Common myeloid progenitor, CD34-positive (primary cell): ENCODE measurements at regions not wholly inside any gene's neighbourhood (a gene's known extent, or its start where the extent isn't known, plus 50 kb on each side); places are given as distances from the start of the nearest gene placed in this dataset.

Experiments used
- CTCF ChIA-PET: fragments of 350-600 bp; sonication (Branson Sonifier 250); formaldehyde crosslinking; loops from one replicate; lab custom pipeline; 2021; ENCODE audit warnings: antibody characterized with exemption; lab: Charles Lee
- POLR2A ChIA-PET: fragments of 350-600 bp; sonication (Branson Sonifier 250); formaldehyde crosslinking; loops from one replicate; lab custom pipeline; 2021; ENCODE audit warnings: antibody characterized with exemption; lab: Charles Lee
- DNase-seq, 3 donors: peaks; one replicate each; pipeline versions ENCODE4 v3.0.0 to v3.0.0-alpha.2; 2013
- H3K27ac ChIP-seq, 2 experiments: 1 replicate in 1 of 2; 2 replicates in 1 of 2; pipeline ENCODE4 v1.7.0; 2013; ENCODE audit warnings: inconsistent platforms in 2 of 2, low read length in 2 of 2, mild to moderate bottlenecking in 2 of 2, low read depth in 1 of 2, moderate library complexity in 1 of 2; ENCODE audit not compliant: severe bottlenecking in 2 of 2, insufficient read depth in 1 of 2, poor library complexity in 1 of 2
- H3K27me3 ChIP-seq, 5 experiments: replicated peaks in 2 of 5; 1 replicate in 3 of 5; 2 replicates in 2 of 5; pipeline versions ENCODE4 v1.6.1 to v1.7.0; 2013; ENCODE audit warnings: low read length in 4 of 5, mild to moderate bottlenecking in 2 of 5, moderate library complexity in 2 of 5, inconsistent platforms in 1 of 5; ENCODE audit not compliant: insufficient read depth in 5 of 5, control insufficient read depth in 4 of 5
- H3K36me3 ChIP-seq, 4 experiments: 1 replicate in 2 of 4; 2 replicates in 2 of 4; pipeline versions ENCODE4 v1.6.1 to v1.7.0; 2013; ENCODE audit warnings: low read length in 3 of 4, control low read depth in 1 of 4, mild to moderate bottlenecking in 1 of 4; ENCODE audit not compliant: control insufficient read depth in 4 of 4, insufficient read depth in 4 of 4
- H3K4me1 ChIP-seq, 4 experiments: 1 replicate in 3 of 4; 2 replicates in 1 of 4; pipeline versions ENCODE4 v1.6.1 to v1.7.1; 2013; ENCODE audit warnings: low read length in 3 of 4, mild to moderate bottlenecking in 3 of 4, control low read depth in 1 of 4, inconsistent platforms in 1 of 4, moderate library complexity in 1 of 4; ENCODE audit not compliant: control insufficient read depth in 4 of 4, insufficient read depth in 4 of 4; ENCODE audit errors: control extremely low read depth in 1 of 4
- H3K4me3 ChIP-seq, 7 experiments: 1 replicate in 4 of 7; 2 replicates in 3 of 7; pipeline versions ENCODE4 v1.5.1 to v1.7.0; 2013; ENCODE audit warnings: mild to moderate bottlenecking in 7 of 7, low read length in 6 of 7, moderate library complexity in 6 of 7, inconsistent platforms in 2 of 7, low read depth in 2 of 7, control low read depth in 1 of 7; ENCODE audit not compliant: insufficient read depth in 4 of 7, control insufficient read depth in 1 of 7; ENCODE audit errors: extremely low read depth in 1 of 7
- H3K9me3 ChIP-seq, 5 experiments: 1 replicate in 4 of 5; 2 replicates in 1 of 5; pipeline versions ENCODE4 v1.6.1 to v1.7.1; 2013; ENCODE audit warnings: low read length in 4 of 5, mild to moderate bottlenecking in 2 of 5, inconsistent platforms in 1 of 5, low read depth in 1 of 5, moderate library complexity in 1 of 5; ENCODE audit not compliant: control insufficient read depth in 4 of 5, insufficient read depth in 2 of 5; ENCODE audit errors: control extremely low read depth in 1 of 5
- WGBS: methylation state at CpG from one replicate; pipeline ENCODE4 v1.1.5; 2013; ENCODE audit not compliant: insufficient coverage; 5-methylcytosine and 5-hydroxymethylcytosine counted together

GRCh38 chr13:109667056-109667455, 119.3 kb downstream of the IRS2 start:
- peaks cover 0 to 47% (median 16%) of the 10 kb centered on the region in 5 experiments for H3K27me3 ChIP-seq
- peaks cover 7 to 13% (median 10%) of the 10 kb centered on the region in 4 experiments for H3K4me1 ChIP-seq
- no peaks in the 10 kb centered on the region for H3K36me3 ChIP-seq
- H3K27ac ChIP-seq, result no peak overlapping the region
- H3K9me3 ChIP-seq, result no peaks in the 10 kb centered on the region
- no peak overlapping the region for H3K4me3 ChIP-seq
- WGBS, result 70% methylated on average over 11 of the region's 13 CpGs
- ChIA-PET CTCF (interaction anchor here (1.0 kb wide), 1 partner anchor 19 kb away, joined by 3 read pairs; no protein-coding TSS in a partner anchor), POLR2A (interaction anchor here (0.7 to 0.8 kb wide), 3 partner anchors 11 to 118 kb away, joined by 3 to 4 read pairs (median 3); no protein-coding TSS in a partner anchor)
- no peak for DNase-seq

DNA sequence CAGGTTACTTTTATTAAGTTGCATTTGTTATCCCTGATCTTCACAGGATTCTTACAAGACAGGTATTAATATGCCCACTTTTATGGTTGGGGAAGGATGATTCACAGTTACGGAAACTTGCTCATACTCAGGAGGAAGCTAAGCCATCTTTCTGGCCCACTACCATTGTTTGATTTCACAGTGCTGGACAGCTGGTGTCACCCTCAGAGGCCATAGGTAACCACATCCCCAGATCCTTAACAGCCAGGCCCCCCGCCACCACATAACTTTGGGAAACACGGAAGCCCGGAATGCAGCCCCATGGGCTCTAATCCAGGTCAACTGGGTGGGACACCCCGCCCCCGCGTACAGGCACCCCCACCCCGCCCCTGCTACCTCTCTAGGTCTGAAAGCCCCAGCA, 119.7 kb downstream of the IRS2 start:
- Histone ChIP-seq H3K4me1 (peaks cover 7 to 13% (median 10%) of the 10 kb centered on the region in 4 experiments), H3K27me3 (peaks cover 0 to 48% (median 14%) of the 10 kb centered on the region in 5 experiments), H3K27ac (no peak overlapping the region), H3K36me3 (no peaks in the 10 kb centered on the region), H3K9me3 (no peaks in the 10 kb centered on the region), H3K4me3 (no peak overlapping the region)
- 80% methylated on average over 8 of the region's 8 CpGs for WGBS
- no peak for DNase-seq
- ChIA-PET CTCF (interaction anchor here (1.0 kb wide), 1 partner anchor 18 kb away, joined by 3 read pairs; no protein-coding TSS in a partner anchor), POLR2A (interaction anchor here (0.8 kb wide), 1 partner anchor 13 kb away, joined by 4 read pairs; no protein-coding TSS in a partner anchor)

DNA sequence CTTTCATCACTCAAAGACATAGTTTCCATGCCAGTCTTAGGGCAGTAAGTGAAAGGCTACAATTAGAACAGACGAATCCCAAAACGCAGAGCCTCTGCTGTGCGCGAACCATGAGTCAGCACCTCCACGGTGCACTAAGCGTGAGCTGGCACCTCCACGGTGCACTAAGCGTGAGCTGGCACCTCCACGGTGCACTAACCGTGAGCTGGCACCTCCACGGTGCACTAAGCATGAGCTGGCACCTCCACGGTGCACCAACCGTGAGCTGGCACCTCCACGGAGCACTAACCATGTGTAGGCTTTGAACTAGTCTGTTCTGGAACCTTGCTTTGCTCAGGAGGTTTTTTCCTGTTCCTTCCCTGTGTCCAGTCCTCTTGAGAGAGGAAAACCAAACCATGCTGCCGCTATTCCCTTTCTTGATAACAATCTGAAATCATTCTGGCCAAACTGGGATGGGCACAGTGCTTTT, 120.6 kb downstream of the IRS2 start:
- Histone ChIP-seq H3K27ac (no peak overlapping the region), H3K36me3 (no peaks in the 10 kb centered on the region), H3K4me1 (peaks cover 7 to 13% (median 10%) of the 10 kb centered on the region in 4 experiments), H3K4me3 (no peak overlapping the region), H3K9me3 (no peaks in the 10 kb centered on the region), H3K27me3 (peaks cover 0 to 49% (median 11%) of the 10 kb centered on the region in 5 experiments)
- WGBS, result 89% methylated on average over 14 of the region's 15 CpGs
- no peak for DNase-seq
- POLR2A ChIA-PET, result no interaction called here
- CTCF ChIA-PET, result no interaction called here

DNA sequence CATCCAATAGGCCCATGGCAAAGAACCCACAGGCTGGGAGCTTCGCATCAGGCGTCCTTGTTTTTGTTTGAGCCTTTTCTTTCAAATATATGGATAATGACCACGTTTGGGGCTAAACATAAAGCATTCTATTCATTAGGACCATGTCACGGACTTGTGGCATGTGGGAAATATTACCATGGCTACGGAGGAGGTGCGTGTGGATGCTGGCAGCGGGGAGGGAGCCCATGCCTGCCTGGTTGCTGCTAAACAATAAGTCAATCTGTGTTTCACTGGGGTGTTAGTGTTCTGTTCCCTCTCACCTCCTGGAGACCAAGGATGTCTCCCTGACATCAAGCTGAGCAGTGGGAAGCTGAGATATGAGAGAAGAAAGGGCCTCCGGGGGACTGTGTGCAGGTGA, 121.1 kb downstream of the IRS2 start:
- no peak for DNase-seq
- POLR2A ChIA-PET, result no interaction called here
- H3K27ac ChIP-seq, result no peak overlapping the region
- peaks cover 7 to 13% (median 10%) of the 10 kb centered on the region in 4 experiments for H3K4me1 ChIP-seq
- H3K36me3 ChIP-seq, result no peaks in the 10 kb centered on the region
- H3K27me3 ChIP-seq, result peaks cover 0 to 50% (median 11%) of the 10 kb centered on the region in 5 experiments
- no peak overlapping the region for H3K4me3 ChIP-seq
- 91% methylated on average over 6 of the region's 8 CpGs for WGBS
- no peaks in the 10 kb centered on the region for H3K9me3 ChIP-seq
- CTCF ChIA-PET, result no interaction called here

- H3K27ac ChIP-seq, result no peak overlapping the region
- peaks cover 0 to 23% (median 2%) of the 10 kb centered on the region in 5 experiments for H3K27me3 ChIP-seq
- ChIA-PET CTCF (no interaction called here), POLR2A (no interaction called here)
- 80% methylated on average over 5 of the region's 6 CpGs for WGBS
- H3K9me3 ChIP-seq, result no peaks in the 10 kb centered on the region
- DNase-seq, result no peak
- H3K4me1 ChIP-seq, result peaks cover 10 to 33% (median 21%) of the 10 kb centered on the region in 4 experiments
- H3K36me3 ChIP-seq, result no peaks in the 10 kb centered on the region
- no peak overlapping the region for H3K4me3 ChIP-seq
Observed at GRCh38 chr13:109657395-109657794, 129.0 kb downstream of the IRS2 start.

- no CpG with 5 or more reads among the region's 2 CpGs for WGBS
- H3K4me3 ChIP-seq, result no peak overlapping the region
- H3K9me3 ChIP-seq, result no peaks in the 10 kb centered on the region
- DNase-seq, result no peak
- peaks cover 0 to 12% (median 2%) of the 10 kb centered on the region in 5 experiments for H3K27me3 ChIP-seq
- POLR2A ChIA-PET, result no interaction called here
- no peak overlapping the region for H3K27ac ChIP-seq
- no peaks in the 10 kb centered on the region for H3K36me3 ChIP-seq
- peaks cover 17 to 33% (median 21%) of the 10 kb centered on the region in 4 experiments for H3K4me1 ChIP-seq
- CTCF ChIA-PET, result no interaction called here
Observed at GRCh38 chr13:109656206-109656605, 130.2 kb downstream of the IRS2 start.

GRCh38 chr13:109655611-109656010, 130.8 kb downstream of the IRS2 start:
- ChIA-PET CTCF (no interaction called here), POLR2A (no interaction called here)
- Histone ChIP-seq H3K4me1 (peaks cover 17 to 33% (median 21%) of the 10 kb centered on the region in 4 experiments), H3K27ac (no peak overlapping the region), H3K4me3 (no peak overlapping the region), H3K27me3 (peaks cover 0 to 11% (median 0%) of the 10 kb centered on the region in 5 experiments), H3K36me3 (no peaks in the 10 kb centered on the region), H3K9me3 (no peaks in the 10 kb centered on the region)
- WGBS, result 97% methylated on average over 4 of the region's 5 CpGs
- DNase-seq, result no peak
